ENCODE measurements at regions not wholly inside any gene's neighbourhood (a gene's known extent, or its start where the extent isn't known, plus 50 kb on each side); places are given as distances from the start of the nearest gene placed in this dataset.

GRCh38 chr5:93305984-93306383 is 275.0 kb downstream of the NR2F1-AS1 start:
- TF ChIP-seq CTCF (IDR thresholded peaks at IDR 0.05) (no peak), POLR2A (IDR thresholded peaks at IDR 0.05) (peak in 1 of 2 donors; percentile 4)

Measured in thyroid gland (tissue), 4 donors.